CD4-positive, alpha-beta T cell (primary cell): ENCODE measurements at regions not wholly inside any gene's neighbourhood (a gene's known extent, or its start where the extent isn't known, plus 50 kb on each side); places are given as distances from the start of the nearest gene placed in this dataset.

Source experiments
- ATAC-seq: fragments of 200-7000 bp; cut with Tn5 transposase; one replicate; pipeline ENCODE4 v1.10.0; 2022; ENCODE audit warnings: mild to moderate bottlenecking; ENCODE audit not compliant: poor library complexity
- CTCF ChIA-PET: fragments of 350-600 bp; sonication (Branson Sonifier 250); formaldehyde crosslinking; loops from one replicate; lab custom pipeline; 2021; ENCODE audit warnings: antibody characterized with exemption, inconsistent platforms; lab: Charles Lee
- POLR2A ChIA-PET: fragments of 350-600 bp; sonication (Branson Sonifier 250); formaldehyde crosslinking; loops from one replicate; lab custom pipeline; 2021; ENCODE audit warnings: antibody characterized with exemption, inconsistent platforms; lab: Charles Lee
- DNase-seq, 14 experiments: peaks; one replicate each; pipeline ENCODE4 v3.0.0-alpha.2; 2013 to 2020; ENCODE audit warnings: mixed read lengths in 2 of 14
- H3K27ac ChIP-seq, 2 donors: one replicate each; pipeline versions ENCODE4 v1.5.1 to v1.7.0; 2013; ENCODE audit warnings: low read length in 2 of 2, low read depth in 1 of 2, mild to moderate bottlenecking in 1 of 2
- H3K27me3 ChIP-seq, 2 experiments: 1 replicate in 1 of 2; 2 replicates in 1 of 2; pipeline versions ENCODE4 v1.6.1 to v1.7.0; 2013; ENCODE audit warnings: low read length in 2 of 2, control low read depth in 1 of 2, mild to moderate bottlenecking in 1 of 2, moderate library complexity in 1 of 2; ENCODE audit not compliant: insufficient read depth in 2 of 2, control insufficient read depth in 1 of 2
- H3K36me3 ChIP-seq: one replicate; pipeline ENCODE4 v1.6.1; 2013; ENCODE audit warnings: low read length, control low read depth; ENCODE audit not compliant: insufficient read depth
- H3K4me1 ChIP-seq: one replicate; pipeline ENCODE4 v1.6.1; 2013; ENCODE audit warnings: low read length, control low read depth; ENCODE audit not compliant: insufficient read depth
- H3K4me3 ChIP-seq: one replicate; pipeline ENCODE4 v1.5.1; 2013; ENCODE audit warnings: mild to moderate bottlenecking, low read length, moderate library complexity
- H3K9me3 ChIP-seq, 2 experiments: 1 replicate in 1 of 2; 2 replicates in 1 of 2; pipeline versions ENCODE4 v1.6.1 to v1.7.0; 2013; ENCODE audit warnings: low read length in 2 of 2, mild to moderate bottlenecking in 2 of 2, control low read depth in 1 of 2, moderate library complexity in 1 of 2; ENCODE audit not compliant: control insufficient read depth in 1 of 2, insufficient read depth in 1 of 2
- H3K27ac Mint-ChIP-seq: one replicate; pipeline ENCODE4 v1.8.0; 2020; ENCODE audit warnings: mixed read lengths
- H3K27me3 Mint-ChIP-seq: one replicate; pipeline ENCODE4 v1.8.0; 2021; ENCODE audit warnings: mixed read lengths
- H3K36me3 Mint-ChIP-seq: one replicate; pipeline ENCODE4 v1.8.0; 2021; ENCODE audit warnings: low read depth, mixed read lengths
- H3K4me1 Mint-ChIP-seq: one replicate; pipeline ENCODE4 v1.8.0; 2021; ENCODE audit warnings: low read depth, mixed read lengths
- H3K4me3 Mint-ChIP-seq: one replicate; pipeline ENCODE4 v1.8.0; 2020; ENCODE audit warnings: mild to moderate bottlenecking, mixed read lengths
- H3K9me3 Mint-ChIP-seq: one replicate; pipeline ENCODE4 v1.8.0; 2020; ENCODE audit warnings: mixed read lengths
- CTCF ChIP-seq: fragments of 200-600 bp; IDR thresholded peaks from one replicate; pipeline ENCODE4 v1.8.0; 2022; ENCODE audit warnings: antibody characterized with exemption, mild to moderate bottlenecking
- intact Hi-C, 2 experiments: fragments of 100-400 bp; cut with DNase I in 1 of 2; cut with micrococcal nuclease in 1 of 2; formaldehyde crosslinking; loops; one replicate each; pipeline versions ENCODE4 v1.15.1 to v1.9.0; 2023 to 2025; cut with DNase I, micrococcal nuclease

- no peaks in the 10 kb centered on the region for H3K36me3 ChIP-seq
- peaks cover 0 to 7% of the 10 kb centered on the region in 2 experiments for H3K9me3 ChIP-seq
- H3K27me3 Mint-ChIP-seq: peaks cover 9% of the 10 kb centered on the region
- no peak overlapping the region for H3K4me3 ChIP-seq
- no peaks in the 10 kb centered on the region for H3K4me1 Mint-ChIP-seq
- no peaks in the 10 kb centered on the region for H3K9me3 Mint-ChIP-seq
- no peaks in the 10 kb centered on the region for H3K36me3 Mint-ChIP-seq
- no peaks in the 10 kb centered on the region for H3K4me1 ChIP-seq
- POLR2A ChIA-PET: no interaction called here
- no peak overlapping the region for H3K27ac ChIP-seq
- intact Hi-C loops: no loop called here
- H3K27ac Mint-ChIP-seq: no peak overlapping the region
- CTCF ChIA-PET: no interaction called here
- ATAC-seq: no peak
- no peak overlapping the region for H3K4me3 Mint-ChIP-seq
- DNase-seq: no peak
- H3K27me3 ChIP-seq: peaks cover 0 to 6% of the 10 kb centered on the region in 2 experiments
- TF ChIP-seq CTCF: no peak
These were observed 218.8 kb upstream of the B3GAT1 start for GRCh38 chr11:134630861-134631260.

DNA sequence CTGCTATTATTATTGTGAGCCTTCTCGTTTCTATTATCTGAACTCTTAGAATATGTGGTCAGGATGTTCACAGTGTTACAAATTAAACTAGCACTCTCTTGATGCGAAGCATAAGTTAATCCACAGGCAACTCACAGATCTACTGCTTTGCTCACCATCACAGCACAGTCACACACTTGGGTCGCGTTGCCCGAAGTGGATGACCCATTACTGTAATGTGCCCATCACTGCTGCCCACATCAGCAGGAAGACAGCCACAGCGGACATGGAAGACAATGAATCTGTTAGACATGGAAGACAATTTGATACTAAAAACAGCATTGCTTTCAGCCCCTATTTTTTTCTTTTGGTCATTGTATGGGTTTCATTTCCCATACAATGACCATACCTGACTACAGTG lies 216.4 kb upstream of the B3GAT1 start:
- Mint-ChIP-seq H3K4me3 (no peak overlapping the region), H3K36me3 (no peaks in the 10 kb centered on the region), H3K4me1 (no peaks in the 10 kb centered on the region), H3K9me3 (no peaks in the 10 kb centered on the region), H3K27me3 (peaks cover 12% of the 10 kb centered on the region), H3K27ac (no peak overlapping the region)
- H3K4me1 ChIP-seq: no peaks in the 10 kb centered on the region
- CTCF ChIA-PET: no interaction called here
- no peak overlapping the region for H3K4me3 ChIP-seq
- POLR2A ChIA-PET: no interaction called here
- H3K36me3 ChIP-seq: no peaks in the 10 kb centered on the region
- peaks cover 0 to 11% of the 10 kb centered on the region in 2 experiments for H3K9me3 ChIP-seq
- TF ChIP-seq CTCF: no peak
- no peak for ATAC-seq
- intact Hi-C loops: no loop called here
- H3K27ac ChIP-seq: no peak overlapping the region
- peaks cover 3 to 6% of the 10 kb centered on the region in 2 experiments for H3K27me3 ChIP-seq
- no peak for DNase-seq

- Histone ChIP-seq H3K4me3 (no peak overlapping the region), H3K4me1 (no peaks in the 10 kb centered on the region), H3K27ac (no peak overlapping the region), H3K36me3 (no peaks in the 10 kb centered on the region), H3K9me3 (peaks cover 0 to 6% of the 10 kb centered on the region in 2 experiments), H3K27me3 (peaks cover 3 to 6% of the 10 kb centered on the region in 2 experiments)
- no peak for TF ChIP-seq CTCF
- Mint-ChIP-seq H3K4me1 (no peaks in the 10 kb centered on the region), H3K27me3 (peaks cover 24% of the 10 kb centered on the region), H3K27ac (no peak overlapping the region), H3K9me3 (no peaks in the 10 kb centered on the region), H3K4me3 (no peak overlapping the region), H3K36me3 (no peaks in the 10 kb centered on the region)
- POLR2A ChIA-PET: no interaction called here
- ATAC-seq (no peak), DNase-seq (no peak)
- CTCF ChIA-PET: no interaction called here
- intact Hi-C loops: no loop called here
These were observed 214.0 kb upstream of the B3GAT1 start for GRCh38 chr11:134626032-134626431.
